BJ (cell line): ENCODE measurements at regions not wholly inside any gene's neighbourhood (a gene's known extent, or its start where the extent isn't known, plus 50 kb on each side); places are given as distances from the start of the nearest gene placed in this dataset.

Source experiments
- CTCF ChIA-PET: fragments of 350-600 bp; formaldehyde crosslinking; extraction: SDS; loops from one replicate; lab custom pipeline; 2021; ENCODE audit warnings: antibody characterized with exemption, inconsistent platforms; lab: Yijun Ruan, JAX
- POLR2A ChIA-PET: fragments of 300-600 bp; sonication (Branson Sonifier 250); formaldehyde crosslinking; extraction: SDS; loops from one replicate; lab custom pipeline; 2021; ENCODE audit warnings: antibody characterized with exemption; lab: Charles Lee
- DNase-seq: peaks from one replicate; pipeline ENCODE4 v3.0.0-alpha.2; 2011; ENCODE audit warnings: low read depth
- H3K27me3 ChIP-seq: 2 replicates; pipeline ENCODE4 v1.6.0; 2011; ENCODE audit warnings: low read length; ENCODE audit not compliant: control insufficient read depth, insufficient read depth
- H3K36me3 ChIP-seq: 2 replicates; pipeline ENCODE4 v1.5.1; 2011; ENCODE audit warnings: low read length; ENCODE audit not compliant: control insufficient read depth, insufficient read depth
- H3K4me3 ChIP-seq: 2 replicates; pipeline ENCODE4 v1.5.1; 2011; ENCODE audit warnings: low read depth, mild to moderate bottlenecking, control low read depth, low read length
- CTCF ChIP-seq: IDR thresholded peaks from 2 replicates; pipeline ENCODE4 v1.5.1; 2011; ENCODE audit warnings: low read depth, mild to moderate bottlenecking, control low read depth, inconsistent platforms, low read length, moderate library complexity; ENCODE audit not compliant: insufficient read depth

GRCh38 chr18:61664419-61665084 is 228.3 kb downstream of the RNF152 start:
- H3K36me3 ChIP-seq = no peaks in the 10 kb centered on the region
- no peak overlapping the region for H3K4me3 ChIP-seq
- no peak for DNase-seq
- no peak for TF ChIP-seq CTCF
- POLR2A ChIA-PET = no interaction called here
- CTCF ChIA-PET = interaction anchor here (1.4 kb wide), 1 partner anchor 468 kb away, joined by 3 read pairs; no protein-coding TSS in a partner anchor
- no peaks in the 10 kb centered on the region; the same call in 1 of the 2 replicates for H3K27me3 ChIP-seq

GRCh38 chr18:61662726-61663125 is 230.1 kb downstream of the RNF152 start:
- no peak for DNase-seq
- no peaks in the 10 kb centered on the region; the same call in 1 of the 2 replicates for H3K27me3 ChIP-seq
- ChIA-PET POLR2A (no interaction called here), CTCF (no interaction called here)
- no peak for TF ChIP-seq CTCF
- H3K36me3 ChIP-seq = no peaks in the 10 kb centered on the region
- no peak overlapping the region for H3K4me3 ChIP-seq

GRCh38 chr18:61658431-61658830 is 234.4 kb downstream of the RNF152 start:
- CTCF ChIA-PET = no interaction called here
- POLR2A ChIA-PET = no interaction called here
- TF ChIP-seq CTCF = no peak
- DNase-seq = no peak
- H3K36me3 ChIP-seq = no peaks in the 10 kb centered on the region
- no peak overlapping the region for H3K4me3 ChIP-seq
- H3K27me3 ChIP-seq = no peaks in the 10 kb centered on the region; the same call in 1 of the 2 replicates

GRCh38 chr18:61657066-61657732 is 235.6 kb downstream of the RNF152 start:
- no peaks in the 10 kb centered on the region; the same call in 1 of the 2 replicates for H3K27me3 ChIP-seq
- H3K36me3 ChIP-seq = no peaks in the 10 kb centered on the region
- DNase-seq = no peak
- CTCF ChIA-PET = interaction anchor here (0.9 to 1.1 kb wide), 2 partner anchors 9 kb away, joined by 3 to 4 read pairs; no protein-coding TSS in a partner anchor
- TF ChIP-seq CTCF = no peak
- no peak overlapping the region for H3K4me3 ChIP-seq
- POLR2A ChIA-PET = no interaction called here

- ChIA-PET CTCF (no interaction called here), POLR2A (no interaction called here)
- H3K27me3 ChIP-seq = no peaks in the 10 kb centered on the region; the same call in 1 of the 2 replicates
- no peak for TF ChIP-seq CTCF
- DNase-seq = no peak
- H3K4me3 ChIP-seq = no peak overlapping the region
- H3K36me3 ChIP-seq = no peaks in the 10 kb centered on the region
Observed at GRCh38 chr18:61655630-61656029, 237.2 kb downstream of the RNF152 start.
